ENCODE measurements at regions not wholly inside any gene's neighbourhood (a gene's known extent, or its start where the extent isn't known, plus 50 kb on each side); places are given as distances from the start of the nearest gene placed in this dataset.

GRCh38 chr5:105392710-105393149, 1830.1 kb upstream of the NUDT12 start:
- in situ Hi-C loops (cut with HindIII; ENCODE audit: low pct_unique_long_range_greater_than_20kb, low sequenced_read_pairs), result no loop called here
- no peak for DNase-seq (ENCODE audit: low read depth)

- in situ Hi-C loops (cut with HindIII; ENCODE audit: low pct_unique_long_range_greater_than_20kb, low sequenced_read_pairs), result no loop called here
- DNase-seq (ENCODE audit: low read depth), result no peak
Measured at GRCh38 chr5:105392122-105392709, 1829.6 kb upstream of the NUDT12 start.

- in situ Hi-C loops (cut with HindIII; ENCODE audit: low pct_unique_long_range_greater_than_20kb, low sequenced_read_pairs), result no loop called here
- DNase-seq (ENCODE audit: low read depth), result no peak
Measured at GRCh38 chr5:105380126-105380525, 1817.5 kb upstream of the NUDT12 start.

- in situ Hi-C loops (cut with HindIII; ENCODE audit: low pct_unique_long_range_greater_than_20kb, low sequenced_read_pairs), result no loop called here
- no peak for DNase-seq (ENCODE audit: low read depth)
Measured at GRCh38 chr5:105371169-105371568, 1808.6 kb upstream of the NUDT12 start.

- in situ Hi-C loops (cut with HindIII; ENCODE audit: low pct_unique_long_range_greater_than_20kb, low sequenced_read_pairs), result no loop called here
- no peak for DNase-seq (ENCODE audit: low read depth)
Measured at GRCh38 chr5:105350486-105351140, 1788.0 kb upstream of the NUDT12 start.

GRCh38 chr5:105331558-105331957, 1769.0 kb upstream of the NUDT12 start:
- no peak for DNase-seq (ENCODE audit: low read depth)
- in situ Hi-C loops (cut with HindIII; ENCODE audit: low pct_unique_long_range_greater_than_20kb, low sequenced_read_pairs), result no loop called here

DNA sequence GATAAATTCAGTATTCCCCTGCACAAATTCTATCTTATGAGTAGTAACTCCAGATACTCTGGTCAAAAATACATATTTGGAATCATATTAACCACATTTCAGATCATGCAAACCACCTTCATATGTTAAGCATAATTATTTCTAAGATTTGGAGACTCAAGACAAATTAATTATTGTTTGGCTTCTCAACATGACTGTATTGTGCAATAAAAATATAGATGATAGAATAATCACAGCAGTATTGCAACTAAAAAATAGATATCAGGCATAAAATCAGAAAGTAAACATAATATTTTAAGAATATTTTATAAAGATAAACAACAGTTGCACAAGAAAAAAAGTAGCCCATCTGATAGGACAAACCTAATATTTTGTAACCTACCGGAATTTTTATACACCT, 1767.6 kb upstream of the NUDT12 start:
- DNase-seq (ENCODE audit: low read depth), result no peak
- in situ Hi-C loops (cut with HindIII; ENCODE audit: low pct_unique_long_range_greater_than_20kb, low sequenced_read_pairs), result no loop called here

DNA sequence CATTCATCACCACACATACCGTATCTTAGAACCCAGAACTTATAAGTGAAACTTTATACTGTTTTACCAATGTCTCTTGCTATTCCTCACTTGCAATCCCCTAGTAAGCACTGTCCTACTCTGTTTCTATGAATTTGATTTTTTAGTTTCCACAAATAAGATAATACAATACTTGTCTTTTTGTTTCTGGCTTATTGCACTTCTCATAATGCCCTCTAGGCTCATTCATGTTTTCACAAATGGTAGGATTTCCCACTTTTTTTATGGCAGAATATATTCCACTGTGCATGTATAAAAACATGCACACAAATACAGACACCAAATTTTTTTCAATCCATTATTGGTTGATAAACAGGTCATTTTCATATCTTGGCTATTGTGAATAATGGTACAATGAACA, 1742.3 kb upstream of the NUDT12 start:
- no peak for DNase-seq (ENCODE audit: low read depth)
- in situ Hi-C loops (cut with HindIII; ENCODE audit: low pct_unique_long_range_greater_than_20kb, low sequenced_read_pairs), result no loop called here

- DNase-seq (ENCODE audit: low read depth), result no peak
- in situ Hi-C loops (cut with HindIII; ENCODE audit: low pct_unique_long_range_greater_than_20kb, low sequenced_read_pairs), result no loop called here
Measured at GRCh38 chr5:105288946-105289345, 1726.4 kb upstream of the NUDT12 start.

DNA sequence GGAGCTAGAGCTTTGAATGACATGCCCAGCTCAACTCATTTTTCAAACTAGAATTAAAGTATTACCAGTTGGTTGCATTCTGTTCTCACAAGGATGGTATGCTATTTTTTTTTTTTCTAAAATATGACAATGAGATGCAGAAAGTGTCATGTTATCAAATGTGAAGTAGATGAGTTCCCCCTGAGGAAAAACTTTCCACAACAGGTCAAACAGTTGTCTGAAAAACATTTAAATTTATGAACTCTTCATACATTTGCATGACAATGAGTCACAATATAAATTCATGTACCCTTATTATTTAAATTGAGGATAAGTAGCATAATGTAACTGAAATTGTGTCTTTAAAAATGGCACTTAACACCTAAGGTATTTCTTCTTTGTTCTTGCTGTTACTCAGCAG, 1720.5 kb upstream of the NUDT12 start:
- DNase-seq (ENCODE audit: low read depth), result no peak
- in situ Hi-C loops (cut with HindIII; ENCODE audit: low pct_unique_long_range_greater_than_20kb, low sequenced_read_pairs), result no loop called here

GRCh38 chr5:105274079-105274478, 1711.5 kb upstream of the NUDT12 start:
- in situ Hi-C loops (cut with HindIII; ENCODE audit: low pct_unique_long_range_greater_than_20kb, low sequenced_read_pairs), result no loop called here
- no peak for DNase-seq (ENCODE audit: low read depth)

DNA sequence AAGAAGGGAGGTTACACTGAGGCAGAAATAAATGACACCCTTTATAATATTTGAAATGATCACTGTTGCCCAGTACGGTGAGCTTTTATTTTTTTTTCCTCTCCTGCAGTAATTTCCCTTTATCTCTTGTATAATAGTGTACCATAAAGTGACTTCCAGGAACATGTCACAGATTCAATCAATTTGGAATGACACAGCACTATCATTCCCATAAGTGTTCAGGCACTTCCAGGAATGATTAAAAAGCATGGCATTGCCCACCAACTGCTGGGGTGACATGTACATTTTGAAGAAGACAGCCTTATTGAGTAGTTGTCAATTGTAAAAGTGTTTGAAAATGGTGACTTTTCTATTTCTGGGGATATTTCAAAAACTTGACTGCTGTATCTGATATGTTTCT, 1700.9 kb upstream of the NUDT12 start:
- no peak for DNase-seq (ENCODE audit: low read depth)
- in situ Hi-C loops (cut with HindIII; ENCODE audit: low pct_unique_long_range_greater_than_20kb, low sequenced_read_pairs), result no loop called here

- in situ Hi-C loops (cut with HindIII; ENCODE audit: low pct_unique_long_range_greater_than_20kb, low sequenced_read_pairs), result no loop called here
Measured at GRCh38 chr5:105259581-105260217, 1697.1 kb upstream of the NUDT12 start.

DNA sequence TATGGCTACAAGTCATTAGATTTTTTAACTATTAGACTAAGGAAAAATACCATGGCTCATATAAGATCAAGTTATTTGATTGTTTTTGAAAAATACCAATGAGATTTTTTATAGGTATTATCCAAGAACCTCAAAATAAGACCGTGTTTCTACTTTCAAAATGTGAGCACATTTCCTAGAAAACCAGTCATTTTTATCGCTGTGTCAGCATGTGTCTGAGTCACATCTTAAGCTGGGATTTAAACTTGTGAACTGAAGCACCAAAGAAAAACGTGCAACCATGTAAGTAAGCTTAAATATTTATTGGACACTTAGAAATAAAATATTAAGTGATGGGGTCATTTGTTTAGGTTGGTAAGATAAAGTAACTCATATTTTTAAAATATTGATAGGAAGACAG, 1676.0 kb upstream of the NUDT12 start:
- no peak for DNase-seq (ENCODE audit: low read depth)
- in situ Hi-C loops (cut with HindIII; ENCODE audit: low pct_unique_long_range_greater_than_20kb, low sequenced_read_pairs), result no loop called here

More at GRCh38 chr5:105259581-105260217, 1697.1 kb upstream of the NUDT12 start:
- DNase-seq (ENCODE audit: low read depth), result no peak

- in situ Hi-C loops (cut with HindIII; ENCODE audit: low pct_unique_long_range_greater_than_20kb, low sequenced_read_pairs), result no loop called here
Measured at GRCh38 chr5:105230516-105231157, 1668.0 kb upstream of the NUDT12 start.

GRCh38 chr5:105218018-105218417, 1655.4 kb upstream of the NUDT12 start:
- in situ Hi-C loops (cut with HindIII; ENCODE audit: low pct_unique_long_range_greater_than_20kb, low sequenced_read_pairs), result no loop called here
- DNase-seq (ENCODE audit: low read depth), result no peak

More at GRCh38 chr5:105230516-105231157, 1668.0 kb upstream of the NUDT12 start:
- no peak for DNase-seq (ENCODE audit: low read depth)

DNA sequence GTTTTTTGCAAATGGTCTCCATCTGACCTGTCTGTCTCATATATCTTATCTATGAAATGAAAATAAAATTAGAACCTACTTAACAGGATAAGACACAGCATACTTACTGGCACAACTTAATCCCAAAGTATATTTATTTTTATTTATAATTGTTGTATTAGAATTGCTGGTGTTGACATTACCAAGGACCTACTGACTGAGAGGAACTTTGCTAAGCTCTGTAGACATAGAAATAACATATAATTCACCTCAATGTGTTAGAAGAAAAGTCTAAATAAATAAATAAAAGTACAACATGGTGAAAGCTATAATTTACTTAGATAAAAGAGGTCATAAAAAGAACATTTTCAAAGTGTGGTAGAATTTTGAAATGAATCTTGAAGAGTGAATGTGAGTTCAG, 1650.5 kb upstream of the NUDT12 start:
- in situ Hi-C loops (cut with HindIII; ENCODE audit: low pct_unique_long_range_greater_than_20kb, low sequenced_read_pairs), result no loop called here
- no peak for DNase-seq (ENCODE audit: low read depth)

DNA sequence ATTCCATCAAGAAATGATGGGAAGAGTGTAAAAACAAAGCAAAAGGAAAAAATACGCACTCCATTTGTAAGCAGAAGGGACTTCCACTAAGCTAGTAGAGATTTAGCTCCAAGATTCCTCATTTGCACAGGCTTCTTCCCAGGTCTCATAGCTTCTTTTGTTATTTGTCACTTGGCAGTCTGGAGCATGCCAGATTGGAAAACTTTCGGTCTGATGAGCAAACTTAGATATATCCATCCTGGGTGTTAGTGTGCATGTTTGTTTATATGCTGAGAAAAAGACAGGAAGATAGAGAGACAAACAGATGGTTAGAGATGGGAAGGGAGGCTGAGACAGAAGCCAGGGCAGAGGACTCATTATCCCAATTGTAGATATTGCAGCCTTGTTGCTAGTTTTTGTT, 1644.5 kb upstream of the NUDT12 start:
- no peak for DNase-seq (ENCODE audit: low read depth)
- in situ Hi-C loops (cut with HindIII; ENCODE audit: low pct_unique_long_range_greater_than_20kb, low sequenced_read_pairs), result no loop called here

GRCh38 chr5:105197531-105197930, 1634.9 kb upstream of the NUDT12 start:
- no peak for DNase-seq (ENCODE audit: low read depth)
- in situ Hi-C loops (cut with HindIII; ENCODE audit: low pct_unique_long_range_greater_than_20kb, low sequenced_read_pairs), result no loop called here

All from Caki2 (cell line).